ENCODE measurements at regions not wholly inside any gene's neighbourhood (a gene's known extent, or its start where the extent isn't known, plus 50 kb on each side); places are given as distances from the start of the nearest gene placed in this dataset.

DNA sequence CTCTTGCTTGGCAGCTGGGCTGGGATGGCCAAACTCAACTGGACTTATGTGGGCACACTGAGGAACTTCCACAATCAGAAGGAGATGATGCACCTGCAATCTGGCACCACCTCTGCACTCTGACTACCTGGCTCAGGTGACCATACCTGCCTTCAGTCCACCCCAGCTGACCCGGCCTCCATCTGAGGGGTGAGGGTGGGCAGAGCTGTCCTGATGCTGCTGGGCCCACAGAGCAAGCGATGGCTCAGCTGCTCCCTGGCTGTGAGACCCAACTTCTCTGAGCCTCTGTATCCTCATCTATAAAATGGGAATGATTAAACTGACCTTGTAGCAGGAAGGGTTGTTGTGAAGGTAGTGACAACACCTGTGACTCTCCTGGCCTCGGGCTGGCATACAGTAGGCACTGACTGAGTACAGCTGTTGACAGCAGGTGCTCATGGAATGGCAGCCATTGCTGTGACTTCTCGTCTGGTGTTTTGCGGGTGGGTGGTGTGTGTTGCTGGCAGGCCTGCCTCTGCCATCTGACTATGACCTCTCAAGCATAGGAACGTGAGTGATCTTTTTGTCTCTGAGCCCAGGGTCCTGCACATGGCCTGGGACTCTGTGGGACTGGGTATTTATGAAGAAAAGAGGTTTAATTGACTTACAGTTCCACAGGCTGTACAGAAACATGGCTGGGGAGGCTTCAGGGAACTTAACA lies 438.5 kb downstream of the PTPRU start:
- H3K4me3 Mint-ChIP-seq: peak overlapping the region in 1 of 3 experiments; percentile 6
- no peaks in the 10 kb centered on the region for H3K9me3 Mint-ChIP-seq
- no peaks in the 10 kb centered on the region for H3K36me3 Mint-ChIP-seq (ENCODE audit: low read depth)
- TF ChIP-seq, protein P1, sequence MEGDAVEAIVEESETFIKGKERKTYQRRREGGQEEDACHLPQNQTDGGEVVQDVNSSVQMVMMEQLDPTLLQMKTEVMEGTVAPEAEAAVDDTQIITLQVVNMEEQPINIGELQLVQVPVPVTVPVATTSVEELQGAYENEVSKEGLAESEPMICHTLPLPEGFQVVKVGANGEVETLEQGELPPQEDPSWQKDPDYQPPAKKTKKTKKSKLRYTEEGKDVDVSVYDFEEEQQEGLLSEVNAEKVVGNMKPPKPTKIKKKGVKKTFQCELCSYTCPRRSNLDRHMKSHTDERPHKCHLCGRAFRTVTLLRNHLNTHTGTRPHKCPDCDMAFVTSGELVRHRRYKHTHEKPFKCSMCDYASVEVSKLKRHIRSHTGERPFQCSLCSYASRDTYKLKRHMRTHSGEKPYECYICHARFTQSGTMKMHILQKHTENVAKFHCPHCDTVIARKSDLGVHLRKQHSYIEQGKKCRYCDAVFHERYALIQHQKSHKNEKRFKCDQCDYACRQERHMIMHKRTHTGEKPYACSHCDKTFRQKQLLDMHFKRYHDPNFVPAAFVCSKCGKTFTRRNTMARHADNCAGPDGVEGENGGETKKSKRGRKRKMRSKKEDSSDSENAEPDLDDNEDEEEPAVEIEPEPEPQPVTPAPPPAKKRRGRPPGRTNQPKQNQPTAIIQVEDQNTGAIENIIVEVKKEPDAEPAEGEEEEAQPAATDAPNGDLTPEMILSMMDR (IDR thresholded peaks at IDR 0.05; ENCODE audit: unreplicated experiment in 3 of 3): no peak
- H3K4me1 Mint-ChIP-seq: peaks cover 72% of the 10 kb centered on the region
- peaks cover 7% of the 10 kb centered on the region for H3K27me3 Mint-ChIP-seq (ENCODE audit: low read depth)
- peak overlapping the region; percentile 81 to 93 (median 92) for H3K27ac Mint-ChIP-seq

DNA sequence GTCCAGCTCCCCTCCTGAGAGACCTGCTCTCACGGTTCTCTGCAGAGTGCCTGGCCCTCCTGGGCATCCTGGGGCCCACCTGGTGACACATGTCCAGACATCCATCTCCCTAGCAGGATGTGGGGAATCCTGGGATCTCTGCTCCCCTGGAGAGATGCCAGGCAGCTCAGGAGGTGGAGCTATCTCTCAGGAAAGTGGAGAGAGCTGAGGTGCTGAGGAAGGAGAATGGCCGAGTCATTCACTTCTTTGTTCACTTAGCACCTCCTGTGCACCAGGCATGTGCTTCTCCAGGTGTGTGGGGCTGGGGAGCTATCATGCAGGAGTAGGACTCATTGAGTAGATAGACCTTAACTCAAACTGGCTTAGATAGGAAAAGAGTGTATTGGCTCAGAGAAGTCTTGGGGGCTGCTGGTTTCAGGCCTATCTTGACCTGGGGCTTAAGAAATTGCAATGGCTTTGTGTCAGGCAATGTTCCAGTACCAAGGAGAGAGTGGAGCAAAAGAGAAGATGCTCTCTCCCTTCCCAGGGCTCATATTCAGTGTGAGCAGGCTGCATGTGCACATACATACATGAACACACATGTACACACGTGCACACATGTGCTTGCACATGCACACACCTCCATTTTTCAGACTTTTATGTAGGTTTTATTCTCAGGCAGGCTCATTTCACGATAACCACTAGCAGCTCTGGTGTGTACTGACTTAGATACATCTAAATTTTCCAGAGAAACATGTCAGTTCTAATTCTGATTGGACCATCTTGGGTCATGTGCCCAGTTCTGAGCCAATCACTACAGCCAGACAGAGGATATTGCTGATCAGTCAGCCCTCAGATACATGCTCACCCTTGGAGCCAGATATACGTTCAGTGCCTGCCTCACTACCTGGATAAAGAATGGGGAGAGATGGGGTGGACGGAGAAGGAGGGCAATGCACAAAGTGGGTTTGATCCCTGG lies 437.6 kb downstream of the PTPRU start:
- TF ChIP-seq, protein P1 (IDR thresholded peaks at IDR 0.05; ENCODE audit: unreplicated experiment in 3 of 3): no peak
- peaks cover 79% of the 10 kb centered on the region for H3K4me1 Mint-ChIP-seq
- peaks cover 9% of the 10 kb centered on the region for H3K27me3 Mint-ChIP-seq (ENCODE audit: low read depth)
- no peak overlapping the region for H3K4me3 Mint-ChIP-seq
- no peaks in the 10 kb centered on the region for H3K36me3 Mint-ChIP-seq (ENCODE audit: low read depth)
- no peaks in the 10 kb centered on the region for H3K9me3 Mint-ChIP-seq
- H3K27ac Mint-ChIP-seq: peak overlapping the region; percentile 58 to 71 (median 70)

DNA sequence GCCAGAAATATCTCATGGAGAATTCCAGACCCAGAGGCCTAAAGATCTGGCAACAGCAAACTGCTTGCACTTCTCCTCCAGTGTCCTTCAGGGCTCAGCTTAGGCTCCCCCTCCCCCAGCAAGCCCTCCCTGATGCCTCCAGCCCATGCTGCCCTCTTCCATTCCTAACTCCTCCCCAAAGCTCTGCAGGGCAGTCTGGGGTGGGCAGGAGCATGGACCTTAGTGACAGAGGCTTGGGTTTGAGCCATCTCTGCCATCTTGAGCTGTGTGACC lies 436.8 kb downstream of the PTPRU start:
- peaks cover 14% of the 10 kb centered on the region for H3K27me3 Mint-ChIP-seq (ENCODE audit: low read depth)
- H3K4me3 Mint-ChIP-seq: no peak overlapping the region
- H3K27ac Mint-ChIP-seq: peak overlapping the region in 2 of 3 experiments; percentile 24 to 71
- H3K4me1 Mint-ChIP-seq: peaks cover 81% of the 10 kb centered on the region
- H3K9me3 Mint-ChIP-seq: no peaks in the 10 kb centered on the region
- TF ChIP-seq, protein P1 (IDR thresholded peaks at IDR 0.05; ENCODE audit: unreplicated experiment in 3 of 3): no peak
- no peaks in the 10 kb centered on the region for H3K36me3 Mint-ChIP-seq (ENCODE audit: low read depth)

DNA sequence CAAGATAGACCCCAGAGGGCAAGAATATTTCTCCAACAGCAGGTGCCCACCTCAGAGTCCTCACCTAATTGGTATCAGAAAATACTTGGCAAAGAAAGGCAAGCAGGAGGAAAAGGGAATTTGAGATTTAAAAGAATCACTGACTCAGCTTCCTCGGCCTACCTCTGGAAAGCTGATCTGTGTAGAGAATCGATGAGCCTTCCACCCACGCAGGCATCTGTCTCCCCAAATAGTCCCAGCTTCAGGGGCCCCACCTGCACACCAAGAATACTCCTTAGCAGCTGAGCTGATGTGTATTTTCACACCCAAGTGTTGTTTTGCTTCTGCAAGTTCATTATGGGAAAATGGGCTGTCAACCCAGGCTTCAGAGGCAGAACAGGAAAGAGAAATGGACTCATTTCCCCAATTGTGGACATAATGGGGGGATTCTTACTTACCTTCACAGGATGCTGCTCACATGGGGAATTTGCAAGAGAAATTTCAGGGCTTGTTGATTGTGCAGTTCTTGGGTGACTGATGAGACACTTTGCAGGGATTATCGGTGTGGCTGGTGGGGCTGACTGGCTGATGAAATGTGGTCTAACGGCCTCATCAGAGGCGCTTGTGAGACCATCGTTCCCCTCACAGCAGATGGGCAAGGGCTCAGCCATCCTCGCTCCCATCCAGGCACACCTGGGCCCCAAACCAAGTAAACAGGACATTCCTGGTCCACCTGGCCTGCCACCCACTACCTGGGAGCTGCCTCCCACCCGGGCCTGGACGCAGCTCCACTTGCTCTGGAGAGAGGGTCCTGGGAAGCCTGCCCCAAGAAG lies 436.3 kb downstream of the PTPRU start:
- H3K36me3 Mint-ChIP-seq (ENCODE audit: low read depth): no peaks in the 10 kb centered on the region
- H3K9me3 Mint-ChIP-seq: no peaks in the 10 kb centered on the region
- peaks cover 82% of the 10 kb centered on the region for H3K4me1 Mint-ChIP-seq
- TF ChIP-seq, protein P1 (IDR thresholded peaks at IDR 0.05; ENCODE audit: unreplicated experiment in 3 of 3): no peak
- H3K4me3 Mint-ChIP-seq: no peak overlapping the region
- peaks cover 11% of the 10 kb centered on the region for H3K27me3 Mint-ChIP-seq (ENCODE audit: low read depth)
- peak overlapping the region; percentile 62 to 74 (median 66) for H3K27ac Mint-ChIP-seq

DNA sequence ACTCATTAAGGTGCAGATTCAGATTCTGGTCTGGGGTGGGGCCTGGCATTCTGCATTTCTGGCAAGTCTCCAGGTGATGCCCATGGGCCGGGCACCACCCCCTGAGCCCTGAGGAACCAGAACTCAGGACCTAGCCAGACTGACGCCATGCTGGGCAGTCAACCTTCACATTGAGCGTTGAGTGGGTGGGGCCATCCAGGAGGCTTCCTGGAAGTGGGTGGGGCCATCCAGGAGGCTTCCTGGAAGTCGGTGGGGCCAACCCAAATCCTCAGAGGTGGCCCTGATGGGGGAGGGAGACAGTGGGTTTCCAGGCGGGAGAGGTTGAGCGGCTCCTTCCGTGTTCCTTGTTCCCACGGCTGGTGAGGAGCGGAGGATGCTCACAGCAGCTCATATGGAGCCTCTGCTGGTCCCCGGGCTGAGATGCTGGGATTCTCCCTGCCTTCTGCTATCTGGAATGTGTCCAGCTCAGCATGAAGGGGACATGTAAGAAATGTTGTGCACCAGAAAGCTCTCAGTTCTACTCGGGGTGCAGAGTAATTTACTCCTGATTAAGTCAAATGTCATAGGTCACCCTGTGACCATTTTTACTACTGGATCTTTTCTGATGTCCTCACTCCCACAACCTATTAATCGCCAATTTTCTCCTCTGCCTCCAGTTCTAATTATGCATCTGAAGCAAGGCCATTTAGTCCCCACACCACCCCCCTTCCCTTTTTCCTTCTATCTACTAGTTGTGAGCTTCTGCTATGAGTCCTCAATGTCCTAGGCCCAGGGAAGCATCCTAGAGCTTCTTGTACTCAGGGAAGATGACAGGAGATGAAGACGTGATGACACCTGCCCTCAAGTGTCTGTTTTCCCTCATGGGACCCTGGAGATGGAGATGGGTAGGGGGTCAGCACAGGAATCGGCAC lies 435.4 kb downstream of the PTPRU start:
- no peaks in the 10 kb centered on the region for H3K36me3 Mint-ChIP-seq (ENCODE audit: low read depth)
- no peak overlapping the region for H3K4me3 Mint-ChIP-seq
- peak overlapping the region; percentile 21 to 62 (median 23) for H3K27ac Mint-ChIP-seq

More for the DNA sequence above, 435.4 kb downstream of the PTPRU start:
- TF ChIP-seq, protein P1 (IDR thresholded peaks at IDR 0.05; ENCODE audit: unreplicated experiment in 3 of 3): no peak
- H3K27me3 Mint-ChIP-seq (ENCODE audit: low read depth): peaks cover 11% of the 10 kb centered on the region
- no peaks in the 10 kb centered on the region for H3K9me3 Mint-ChIP-seq
- H3K4me1 Mint-ChIP-seq: peaks cover 78% of the 10 kb centered on the region
